ENCODE measurements at regions not wholly inside any gene's neighbourhood (a gene's known extent, or its start where the extent isn't known, plus 50 kb on each side); places are given as distances from the start of the nearest gene placed in this dataset.
"Not testable (repeated sequence)": the region's sequence is repeated elsewhere in the genome, so short reads cannot be mapped to it uniquely, and the experiment has no call there.

- no peaks in the 10 kb centered on the region for H3K4me1 Mint-ChIP-seq (ENCODE audit: low read depth)
- no peak overlapping the region for H3K4me3 Mint-ChIP-seq
- no peak for DNase-seq (ENCODE audit: low spot score)
- no peaks in the 10 kb centered on the region for H3K9me3 Mint-ChIP-seq
- no peak overlapping the region for H3K27ac Mint-ChIP-seq
- no peaks in the 10 kb centered on the region for H3K36me3 Mint-ChIP-seq (ENCODE audit: low read depth)
- H3K27me3 Mint-ChIP-seq (ENCODE audit: low read depth) = no peaks in the 10 kb centered on the region
These were observed 186.0 kb upstream of the EPHA4 start for GRCh38 chr2:221758076-221758475.

- no peaks in the 10 kb centered on the region for H3K9me3 Mint-ChIP-seq
- H3K27me3 Mint-ChIP-seq (ENCODE audit: low read depth) = no peaks in the 10 kb centered on the region
- H3K36me3 Mint-ChIP-seq (ENCODE audit: low read depth) = no peaks in the 10 kb centered on the region
- no peak for DNase-seq (ENCODE audit: low spot score)
- H3K27ac Mint-ChIP-seq = no peak overlapping the region
- no peak overlapping the region for H3K4me3 Mint-ChIP-seq
- no peaks in the 10 kb centered on the region for H3K4me1 Mint-ChIP-seq (ENCODE audit: low read depth)
These were observed 181.3 kb upstream of the EPHA4 start for GRCh38 chr2:221753401-221753800.

GRCh38 chr2:221752781-221753180 is 180.7 kb upstream of the EPHA4 start:
- H3K9me3 Mint-ChIP-seq = no peaks in the 10 kb centered on the region

GRCh38 chr2:221750316-221750715 is 178.2 kb upstream of the EPHA4 start:
- Mint-ChIP-seq H3K4me3 (no peak overlapping the region), H3K9me3 (peaks cover 3% of the 10 kb centered on the region), H3K36me3 (ENCODE audit: low read depth) (no peaks in the 10 kb centered on the region), H3K27ac (no peak overlapping the region), H3K27me3 (ENCODE audit: low read depth) (no peaks in the 10 kb centered on the region), H3K4me1 (ENCODE audit: low read depth) (no peaks in the 10 kb centered on the region)
- no peak for DNase-seq (ENCODE audit: low spot score)

More at GRCh38 chr2:221752781-221753180, 180.7 kb upstream of the EPHA4 start:
- H3K27ac Mint-ChIP-seq = no peak overlapping the region
- H3K4me1 Mint-ChIP-seq (ENCODE audit: low read depth) = no peaks in the 10 kb centered on the region
- H3K27me3 Mint-ChIP-seq (ENCODE audit: low read depth) = no peaks in the 10 kb centered on the region
- H3K36me3 Mint-ChIP-seq (ENCODE audit: low read depth) = no peaks in the 10 kb centered on the region
- no peak for DNase-seq (ENCODE audit: low spot score)
- no peak overlapping the region for H3K4me3 Mint-ChIP-seq

- Mint-ChIP-seq H3K27ac (no peak overlapping the region), H3K27me3 (ENCODE audit: low read depth) (no peaks in the 10 kb centered on the region), H3K36me3 (ENCODE audit: low read depth) (no peaks in the 10 kb centered on the region), H3K4me1 (ENCODE audit: low read depth) (no peaks in the 10 kb centered on the region), H3K9me3 (peaks cover 3% of the 10 kb centered on the region), H3K4me3 (no peak overlapping the region)
- no peak for DNase-seq (ENCODE audit: low spot score)
These were observed 175.3 kb upstream of the EPHA4 start for GRCh38 chr2:221747289-221747972.

- no peak overlapping the region for H3K27ac Mint-ChIP-seq
- no peak overlapping the region for H3K4me3 Mint-ChIP-seq
- H3K36me3 Mint-ChIP-seq (ENCODE audit: low read depth) = no peaks in the 10 kb centered on the region
- DNase-seq (ENCODE audit: low spot score) = no peak
- no peaks in the 10 kb centered on the region for H3K4me1 Mint-ChIP-seq (ENCODE audit: low read depth)
- H3K9me3 Mint-ChIP-seq = peaks cover 12% of the 10 kb centered on the region
- H3K27me3 Mint-ChIP-seq (ENCODE audit: low read depth) = no peaks in the 10 kb centered on the region
These were observed 169.6 kb upstream of the EPHA4 start for GRCh38 chr2:221741496-221742211.

GRCh38 chr2:221731432-221732145 is 159.5 kb upstream of the EPHA4 start:
- Mint-ChIP-seq H3K4me3 (no peak overlapping the region), H3K27me3 (ENCODE audit: low read depth) (no peaks in the 10 kb centered on the region), H3K27ac (no peak overlapping the region), H3K4me1 (ENCODE audit: low read depth) (no peaks in the 10 kb centered on the region), H3K9me3 (no peaks in the 10 kb centered on the region), H3K36me3 (ENCODE audit: low read depth) (no peaks in the 10 kb centered on the region)
- no peak for DNase-seq (ENCODE audit: low spot score)

GRCh38 chr2:221726894-221727513 is 154.9 kb upstream of the EPHA4 start:
- Mint-ChIP-seq H3K27me3 (ENCODE audit: low read depth) (no peaks in the 10 kb centered on the region), H3K36me3 (ENCODE audit: low read depth) (no peaks in the 10 kb centered on the region), H3K4me3 (no peak overlapping the region), H3K27ac (no peak overlapping the region), H3K9me3 (no peaks in the 10 kb centered on the region), H3K4me1 (ENCODE audit: low read depth) (no peaks in the 10 kb centered on the region)
- no peak for DNase-seq (ENCODE audit: low spot score)

- H3K9me3 Mint-ChIP-seq = no peaks in the 10 kb centered on the region
- DNase-seq (ENCODE audit: low spot score) = no peak
- H3K27me3 Mint-ChIP-seq (ENCODE audit: low read depth) = no peaks in the 10 kb centered on the region
- H3K4me3 Mint-ChIP-seq = no peak overlapping the region
- no peaks in the 10 kb centered on the region for H3K36me3 Mint-ChIP-seq (ENCODE audit: low read depth)
- no peaks in the 10 kb centered on the region for H3K4me1 Mint-ChIP-seq (ENCODE audit: low read depth)
- H3K27ac Mint-ChIP-seq = no peak overlapping the region
These were observed 152.6 kb upstream of the EPHA4 start for GRCh38 chr2:221724631-221725203.

- not testable (repeated sequence) for H3K9me3 Mint-ChIP-seq; H3K27me3 Mint-ChIP-seq (ENCODE audit: low read depth); H3K4me1 Mint-ChIP-seq (ENCODE audit: low read depth); H3K27ac Mint-ChIP-seq; DNase-seq (ENCODE audit: low spot score); H3K4me3 Mint-ChIP-seq; H3K36me3 Mint-ChIP-seq (ENCODE audit: low read depth)
These were observed 152.0 kb upstream of the EPHA4 start for GRCh38 chr2:221724117-221724516.

- Mint-ChIP-seq H3K27ac (no peak overlapping the region), H3K27me3 (ENCODE audit: low read depth) (no peaks in the 10 kb centered on the region), H3K4me3 (no peak overlapping the region), H3K4me1 (ENCODE audit: low read depth) (no peaks in the 10 kb centered on the region), H3K36me3 (ENCODE audit: low read depth) (no peaks in the 10 kb centered on the region), H3K9me3 (no peaks in the 10 kb centered on the region)
- no peak for DNase-seq (ENCODE audit: low spot score)
These were observed 144.6 kb upstream of the EPHA4 start for GRCh38 chr2:221716426-221717303.

- Mint-ChIP-seq H3K4me1 (ENCODE audit: low read depth) (no peaks in the 10 kb centered on the region), H3K27me3 (ENCODE audit: low read depth) (no peaks in the 10 kb centered on the region)
These were observed 143.6 kb upstream of the EPHA4 start for GRCh38 chr2:221715523-221716247.

More at GRCh38 chr2:221715523-221716247, 143.6 kb upstream of the EPHA4 start:
- H3K27ac Mint-ChIP-seq = no peak overlapping the region
- no peaks in the 10 kb centered on the region for H3K9me3 Mint-ChIP-seq
- no peaks in the 10 kb centered on the region for H3K36me3 Mint-ChIP-seq (ENCODE audit: low read depth)
- no peak for DNase-seq (ENCODE audit: low spot score)
- no peak overlapping the region for H3K4me3 Mint-ChIP-seq
